Endothelial cell (in vitro differentiated cells): ENCODE measurements at regions not wholly inside any gene's neighbourhood (a gene's known extent, or its start where the extent isn't known, plus 50 kb on each side); places are given as distances from the start of the nearest gene placed in this dataset.

Source experiments
- DNase-seq: peaks from one replicate; pipeline ENCODE4 v3.0.0; 2021; ENCODE audit warnings: low spot score
- H3K27ac Mint-ChIP-seq: one replicate; pipeline ENCODE4 v1.8.0; 2021; ENCODE audit warnings: mixed read lengths, inconsistent platforms; ENCODE audit not compliant: unreplicated experiment
- H3K27me3 Mint-ChIP-seq: one replicate; pipeline ENCODE4 v1.8.0; 2021; ENCODE audit warnings: mild to moderate bottlenecking, moderate library complexity, mixed read lengths, inconsistent platforms; ENCODE audit not compliant: unreplicated experiment
- H3K36me3 Mint-ChIP-seq: one replicate; pipeline ENCODE4 v1.8.0; 2021; ENCODE audit warnings: mild to moderate bottlenecking, low read depth, mixed read lengths, inconsistent platforms; ENCODE audit not compliant: unreplicated experiment
- H3K4me1 Mint-ChIP-seq: one replicate; pipeline ENCODE4 v1.8.0; 2021; ENCODE audit warnings: mild to moderate bottlenecking, mixed read lengths, inconsistent platforms; ENCODE audit not compliant: unreplicated experiment
- H3K4me3 Mint-ChIP-seq: one replicate; pipeline ENCODE4 v1.8.0; 2021; ENCODE audit warnings: mild to moderate bottlenecking, mixed read lengths, inconsistent platforms; ENCODE audit not compliant: unreplicated experiment
- H3K9me3 Mint-ChIP-seq: one replicate; pipeline ENCODE4 v1.8.0; 2021; ENCODE audit warnings: mixed read lengths, inconsistent platforms; ENCODE audit not compliant: unreplicated experiment
- TF ChIP-seq, protein P1 (sequence below): fragments of 200-600 bp; sonication (generic); IDR thresholded peaks from one replicate; pipeline ENCODE4 v1.5.0; 2021; ENCODE audit warnings: antibody characterized with exemption; ENCODE audit not compliant: unreplicated experiment

DNA sequence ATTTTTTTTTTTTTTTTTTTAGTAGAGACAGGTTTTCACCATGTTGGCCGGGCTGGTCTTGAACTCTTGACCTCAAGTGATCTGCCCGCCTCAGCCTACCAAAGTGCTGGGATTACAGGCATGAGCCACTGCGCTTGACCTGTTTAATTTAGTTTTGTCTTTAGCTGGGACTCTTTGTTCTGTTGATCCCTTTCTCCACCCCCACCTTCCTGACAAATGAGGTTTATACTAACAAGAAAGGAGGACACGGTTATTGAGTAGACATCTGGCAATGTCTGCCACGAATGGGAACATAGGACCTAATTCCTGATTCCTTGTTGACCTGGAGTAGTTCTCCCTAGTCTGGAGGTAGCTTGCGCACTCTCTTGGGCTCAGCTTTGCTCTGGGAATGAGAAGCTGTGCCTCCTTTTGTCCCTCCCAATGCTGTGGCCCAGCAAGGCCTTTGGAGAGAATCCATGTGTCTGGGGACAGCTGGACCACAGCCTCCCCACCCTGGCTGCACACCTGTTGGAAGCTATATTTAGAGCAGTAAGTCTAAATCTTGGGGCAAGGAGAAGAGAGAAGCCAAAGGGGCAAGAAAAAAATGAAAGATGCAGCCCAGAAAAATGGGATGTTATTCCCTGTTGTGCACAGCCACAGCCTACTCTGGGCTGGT, 53.2 kb upstream of the ADPGK start:
- H3K4me1 Mint-ChIP-seq: peaks cover 4% of the 10 kb centered on the region
- H3K4me3 Mint-ChIP-seq: no peak overlapping the region
- H3K36me3 Mint-ChIP-seq: no peaks in the 10 kb centered on the region

DNA sequence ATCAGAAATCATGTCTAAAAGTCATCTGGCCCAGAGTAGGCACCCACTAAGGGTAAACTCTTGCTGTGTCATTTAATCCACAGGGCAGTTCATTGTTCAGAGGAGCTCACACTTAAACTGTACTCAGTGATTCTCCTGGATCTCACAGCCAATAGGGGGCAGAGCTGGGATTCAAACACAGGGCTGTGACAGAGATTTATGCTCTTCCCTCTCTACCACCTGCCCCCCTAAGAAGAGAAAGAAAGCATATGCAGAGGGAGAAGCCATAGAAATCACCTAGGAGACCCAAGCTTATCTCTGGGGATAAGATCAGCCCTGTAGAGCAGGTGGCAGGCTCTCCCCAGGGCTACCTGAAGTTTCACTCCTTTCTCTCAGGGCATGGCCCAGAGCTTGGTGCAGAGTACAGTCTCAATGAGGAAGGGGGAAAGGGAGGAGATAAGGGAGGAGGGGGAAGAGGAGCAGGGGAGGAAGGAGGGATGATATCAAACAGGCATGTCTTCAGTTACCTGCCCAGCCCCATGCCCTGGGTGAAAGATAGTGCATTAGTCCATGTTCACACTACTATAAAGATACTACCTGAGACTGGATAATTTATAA, 51.8 kb upstream of the ADPGK start:
- no peaks in the 10 kb centered on the region for H3K36me3 Mint-ChIP-seq
- H3K9me3 Mint-ChIP-seq: no peaks in the 10 kb centered on the region
- no peak for DNase-seq
- no peak overlapping the region for H3K4me3 Mint-ChIP-seq
- no peak overlapping the region for H3K27ac Mint-ChIP-seq
- H3K27me3 Mint-ChIP-seq: no peaks in the 10 kb centered on the region
- peaks cover 4% of the 10 kb centered on the region for H3K4me1 Mint-ChIP-seq
- TF ChIP-seq, protein P1, sequence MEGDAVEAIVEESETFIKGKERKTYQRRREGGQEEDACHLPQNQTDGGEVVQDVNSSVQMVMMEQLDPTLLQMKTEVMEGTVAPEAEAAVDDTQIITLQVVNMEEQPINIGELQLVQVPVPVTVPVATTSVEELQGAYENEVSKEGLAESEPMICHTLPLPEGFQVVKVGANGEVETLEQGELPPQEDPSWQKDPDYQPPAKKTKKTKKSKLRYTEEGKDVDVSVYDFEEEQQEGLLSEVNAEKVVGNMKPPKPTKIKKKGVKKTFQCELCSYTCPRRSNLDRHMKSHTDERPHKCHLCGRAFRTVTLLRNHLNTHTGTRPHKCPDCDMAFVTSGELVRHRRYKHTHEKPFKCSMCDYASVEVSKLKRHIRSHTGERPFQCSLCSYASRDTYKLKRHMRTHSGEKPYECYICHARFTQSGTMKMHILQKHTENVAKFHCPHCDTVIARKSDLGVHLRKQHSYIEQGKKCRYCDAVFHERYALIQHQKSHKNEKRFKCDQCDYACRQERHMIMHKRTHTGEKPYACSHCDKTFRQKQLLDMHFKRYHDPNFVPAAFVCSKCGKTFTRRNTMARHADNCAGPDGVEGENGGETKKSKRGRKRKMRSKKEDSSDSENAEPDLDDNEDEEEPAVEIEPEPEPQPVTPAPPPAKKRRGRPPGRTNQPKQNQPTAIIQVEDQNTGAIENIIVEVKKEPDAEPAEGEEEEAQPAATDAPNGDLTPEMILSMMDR: no peak

More for the DNA sequence above, 53.2 kb upstream of the ADPGK start:
- Mint-ChIP-seq H3K27me3 (no peaks in the 10 kb centered on the region), H3K27ac (no peak overlapping the region), H3K9me3 (no peaks in the 10 kb centered on the region)
- TF ChIP-seq, protein P1: no peak
- no peak for DNase-seq

DNA sequence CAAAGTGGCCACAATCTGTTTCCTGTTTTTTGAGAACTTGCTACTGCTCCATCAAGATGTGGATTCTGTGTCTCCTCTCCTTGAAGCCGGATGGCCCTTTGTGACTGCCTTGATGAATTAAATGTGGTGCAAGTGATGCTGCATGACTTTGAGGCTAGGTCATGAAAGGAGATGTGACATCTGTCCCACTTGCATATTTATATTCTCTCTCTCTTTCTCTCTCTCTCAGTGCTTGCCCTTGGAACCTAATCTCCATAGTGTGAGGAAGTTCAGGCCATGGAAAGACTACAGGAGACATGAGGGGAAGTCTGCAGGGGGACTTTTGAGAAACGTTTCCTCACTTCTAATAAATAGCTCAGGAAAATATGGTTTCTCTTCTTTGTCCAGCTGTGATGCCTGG, 50.0 kb upstream of the ADPGK start:
- Mint-ChIP-seq H3K9me3 (no peaks in the 10 kb centered on the region), H3K4me3 (no peak overlapping the region)

More for the DNA sequence above, 50.0 kb upstream of the ADPGK start:
- TF ChIP-seq, protein P1: no peak
- no peak for DNase-seq
- Mint-ChIP-seq H3K27me3 (no peaks in the 10 kb centered on the region), H3K4me1 (peaks cover 4% of the 10 kb centered on the region), H3K27ac (no peak overlapping the region), H3K36me3 (no peaks in the 10 kb centered on the region)
